GM12872 (cell line): ENCODE measurements at regions not wholly inside any gene's neighbourhood (a gene's known extent, or its start where the extent isn't known, plus 50 kb on each side); places are given as distances from the start of the nearest gene placed in this dataset.

Experiments
- TF ChIP-seq, protein P1 (sequence below): IDR thresholded peaks from 3 replicates; pipeline ENCODE4 v1.5.1; 2011; ENCODE audit warnings: low read depth, mild to moderate bottlenecking, low read length, moderate library complexity; ENCODE audit not compliant: insufficient read depth

DNA sequence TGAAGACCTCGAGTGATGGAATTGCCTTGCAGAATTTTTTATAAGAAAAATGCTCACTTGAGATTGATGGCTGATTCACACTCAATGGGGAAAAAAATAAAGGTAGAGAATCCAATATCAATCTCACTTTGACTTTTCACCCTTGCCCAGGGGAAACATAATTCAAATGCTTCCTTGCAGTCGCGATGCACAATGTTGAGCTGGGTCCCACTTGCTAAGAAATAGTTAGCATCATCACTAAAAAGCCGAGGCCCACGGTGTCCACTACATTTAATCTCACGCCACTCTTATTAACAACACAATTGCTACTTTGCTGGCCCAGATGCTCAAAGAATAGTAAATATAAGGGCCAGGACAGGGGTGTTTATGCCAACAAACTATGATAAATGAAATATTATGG, 223.4 kb downstream of the SPTSSA start:
- TF ChIP-seq, protein P1, sequence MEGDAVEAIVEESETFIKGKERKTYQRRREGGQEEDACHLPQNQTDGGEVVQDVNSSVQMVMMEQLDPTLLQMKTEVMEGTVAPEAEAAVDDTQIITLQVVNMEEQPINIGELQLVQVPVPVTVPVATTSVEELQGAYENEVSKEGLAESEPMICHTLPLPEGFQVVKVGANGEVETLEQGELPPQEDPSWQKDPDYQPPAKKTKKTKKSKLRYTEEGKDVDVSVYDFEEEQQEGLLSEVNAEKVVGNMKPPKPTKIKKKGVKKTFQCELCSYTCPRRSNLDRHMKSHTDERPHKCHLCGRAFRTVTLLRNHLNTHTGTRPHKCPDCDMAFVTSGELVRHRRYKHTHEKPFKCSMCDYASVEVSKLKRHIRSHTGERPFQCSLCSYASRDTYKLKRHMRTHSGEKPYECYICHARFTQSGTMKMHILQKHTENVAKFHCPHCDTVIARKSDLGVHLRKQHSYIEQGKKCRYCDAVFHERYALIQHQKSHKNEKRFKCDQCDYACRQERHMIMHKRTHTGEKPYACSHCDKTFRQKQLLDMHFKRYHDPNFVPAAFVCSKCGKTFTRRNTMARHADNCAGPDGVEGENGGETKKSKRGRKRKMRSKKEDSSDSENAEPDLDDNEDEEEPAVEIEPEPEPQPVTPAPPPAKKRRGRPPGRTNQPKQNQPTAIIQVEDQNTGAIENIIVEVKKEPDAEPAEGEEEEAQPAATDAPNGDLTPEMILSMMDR: no peak

DNA sequence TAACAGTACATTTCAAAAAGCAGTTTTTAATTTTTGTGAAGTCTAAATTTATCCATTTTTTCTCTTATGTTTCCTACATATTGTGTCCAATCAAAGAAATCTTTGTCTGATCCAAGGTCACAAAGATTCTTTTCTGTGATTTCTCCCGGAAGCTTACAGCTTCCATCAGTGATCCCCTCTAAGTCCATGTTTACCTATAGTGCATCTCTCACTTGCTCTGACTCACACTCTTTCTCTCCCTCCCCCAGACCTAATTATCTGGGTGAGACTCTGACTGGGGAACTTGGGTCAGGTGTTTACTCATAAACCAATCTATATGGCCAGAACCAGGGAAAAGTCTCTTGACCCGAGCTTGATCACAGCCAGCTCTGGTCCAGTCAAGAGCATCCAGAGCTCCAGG, 224.4 kb downstream of the SPTSSA start:
- TF ChIP-seq, protein P1: no peak

DNA sequence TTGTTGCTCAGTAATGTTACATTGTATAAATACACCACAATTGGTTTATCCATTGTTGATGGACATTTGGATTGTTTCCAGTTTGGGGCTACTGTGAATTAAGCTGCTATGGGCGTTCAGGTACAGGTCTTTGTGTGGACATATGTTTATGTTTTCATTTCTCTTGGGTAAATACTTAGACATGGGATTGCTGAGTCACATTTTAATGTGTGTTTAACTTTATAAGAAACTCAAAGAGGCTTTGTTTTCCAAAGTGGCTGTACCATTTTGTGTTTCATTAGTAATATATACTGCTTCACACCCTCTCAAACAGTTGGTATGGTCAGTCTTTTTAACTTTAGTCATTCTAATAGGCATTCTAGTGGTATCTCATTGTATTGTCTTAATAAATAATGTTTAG, 225.0 kb downstream of the SPTSSA start:
- TF ChIP-seq, protein P1: no peak

DNA sequence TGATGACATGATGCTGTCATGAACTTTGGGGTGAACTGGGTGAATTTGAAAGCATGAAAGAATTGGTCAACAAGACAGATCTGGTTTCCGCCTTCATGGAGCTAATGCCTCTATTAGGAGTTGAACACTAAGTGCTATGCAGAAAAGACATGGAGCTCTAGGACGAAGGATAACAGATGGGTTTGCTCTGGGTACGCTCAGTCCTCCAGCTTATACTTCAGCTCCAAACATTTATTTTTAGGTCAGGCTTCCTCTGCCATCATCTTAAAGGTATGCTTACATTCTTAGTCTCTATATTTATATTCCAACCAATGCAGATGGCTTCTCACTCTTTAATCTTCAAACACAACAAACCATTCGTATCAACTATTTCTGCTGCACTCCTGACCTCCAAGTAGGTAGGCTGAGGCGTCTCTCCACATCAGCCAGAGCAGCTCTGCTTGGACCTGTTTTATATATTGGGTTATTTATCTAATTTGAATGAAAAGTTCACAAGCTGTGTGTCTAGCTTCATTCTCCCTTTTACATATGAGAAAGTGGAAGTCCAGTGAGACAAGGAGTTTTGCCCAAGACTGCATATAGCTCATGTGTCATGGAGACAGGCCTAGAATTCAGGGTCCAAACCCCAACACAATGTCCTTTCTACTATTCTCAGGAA, 226.3 kb downstream of the SPTSSA start:
- TF ChIP-seq, protein P1: no peak

DNA sequence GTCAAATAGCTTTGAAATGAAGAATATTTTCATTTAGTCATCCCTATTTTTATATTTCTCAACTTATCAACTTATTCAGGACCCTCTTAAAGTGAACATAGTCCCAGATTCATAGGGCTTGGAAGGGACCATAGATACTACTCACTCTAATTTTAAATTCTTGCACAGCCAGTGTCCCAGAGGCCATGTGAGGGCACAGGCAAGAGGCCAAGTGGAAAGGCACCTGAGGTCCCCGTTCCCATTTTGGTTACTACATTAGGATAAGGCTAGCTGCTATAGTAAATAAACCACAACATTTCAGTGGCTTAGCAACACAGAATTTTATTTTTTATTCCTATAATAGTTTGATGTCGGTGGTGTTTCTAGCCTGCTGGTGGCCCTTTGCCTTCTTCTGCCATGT, 227.8 kb downstream of the SPTSSA start:
- TF ChIP-seq, protein P1: no peak

DNA sequence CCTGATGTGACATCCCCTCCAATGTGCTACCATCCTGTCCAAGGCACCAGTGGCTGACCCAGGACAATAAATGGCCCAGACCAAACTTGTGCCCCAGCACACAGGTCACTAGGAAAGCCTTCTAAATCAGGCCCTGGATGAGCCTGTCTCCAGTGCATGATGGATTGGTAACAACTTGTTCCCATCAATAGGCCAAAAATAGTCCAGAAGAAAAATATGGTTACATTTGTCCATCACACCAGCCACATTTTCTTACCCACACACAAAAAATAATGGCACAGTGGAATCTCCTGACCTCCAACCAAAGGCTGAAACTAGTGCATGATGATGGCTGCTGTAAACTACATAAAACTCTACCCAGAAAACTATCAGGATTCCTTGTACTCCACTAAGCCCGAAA, 228.4 kb downstream of the SPTSSA start:
- TF ChIP-seq, protein P1: no peak

DNA sequence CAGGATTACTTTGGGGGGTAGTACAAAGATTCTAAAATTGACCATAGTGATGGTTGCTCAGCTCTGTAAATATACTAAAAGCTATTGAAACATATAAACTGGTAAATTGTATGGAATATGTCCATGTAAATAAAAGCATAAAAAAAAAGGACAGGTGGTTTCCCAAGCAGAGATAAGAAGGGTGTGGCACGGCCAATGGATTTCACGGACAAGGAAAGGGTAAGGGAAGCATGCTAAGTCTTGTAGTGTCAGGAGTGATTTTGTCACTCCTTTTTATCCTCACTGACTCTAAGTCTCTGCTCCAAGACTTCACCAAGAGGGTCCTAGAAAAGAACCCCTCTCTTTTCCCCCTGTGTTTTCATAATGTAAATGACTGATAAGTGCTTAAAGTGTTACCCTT, 229.2 kb downstream of the SPTSSA start:
- TF ChIP-seq, protein P1: no peak
